OCI-LY1 (cell line): ENCODE measurements at regions not wholly inside any gene's neighbourhood (a gene's known extent, or its start where the extent isn't known, plus 50 kb on each side); places are given as distances from the start of the nearest gene placed in this dataset.

Experiments used
- CTCF ChIP-seq: fragments of 200-600 bp; sonication (generic), shearing (Covaris generic); IDR thresholded peaks from 2 replicates; pipeline ENCODE4 v1.5.1; 2017; ENCODE audit warnings: mild to moderate bottlenecking, antibody characterized with exemption, low read length, moderate library complexity, mixed read lengths
- EZH2 ChIP-seq: fragments of 200-600 bp; sonication (generic), shearing (Covaris generic); IDR thresholded peaks from 2 replicates; pipeline ENCODE4 v1.8.0; 2017; ENCODE audit warnings: borderline replicate concordance, mixed run types, mild to moderate bottlenecking, antibody characterized with exemption, low read length, moderate library complexity, mixed read lengths

DNA sequence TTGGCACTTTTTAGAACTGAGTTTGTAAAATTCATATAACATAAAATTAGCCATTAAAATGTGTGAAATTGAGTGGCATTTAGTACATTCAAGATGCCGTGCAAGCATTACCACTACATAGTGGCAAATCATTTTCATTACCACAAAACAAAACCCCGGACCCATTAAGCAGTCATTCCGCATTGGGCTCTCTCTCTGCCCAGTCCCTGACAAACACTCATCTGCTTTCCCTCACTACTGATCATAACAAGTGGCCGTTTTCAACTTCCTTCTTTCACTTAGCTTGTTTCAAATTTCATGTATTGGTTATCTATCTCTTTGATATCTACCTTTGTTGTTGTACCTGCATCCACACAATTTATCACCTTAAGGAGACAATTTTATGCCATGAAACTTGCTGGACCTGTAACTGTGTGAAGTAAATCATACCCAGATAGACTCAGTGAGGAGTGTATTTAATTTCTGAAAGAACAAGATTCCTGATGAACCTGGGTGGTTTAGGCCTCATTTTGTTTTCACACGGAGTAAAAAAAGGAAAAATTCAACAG, 202.1 kb downstream of the OR13H1 start:
- TF ChIP-seq CTCF (no peak), EZH2 (no peak)
